ENCODE measurements at regions not wholly inside any gene's neighbourhood (a gene's known extent, or its start where the extent isn't known, plus 50 kb on each side); places are given as distances from the start of the nearest gene placed in this dataset.
A peak's percentile ranks its signal among the peaks of the same experiment; 100 is the strongest.
"Not testable (repeated sequence)": the region's sequence is repeated elsewhere in the genome, so short reads cannot be mapped to it uniquely, and the experiment has no call there.

GRCh38 chr5:1731091-1731639 is 68.5 kb downstream of the MRPL36 start:
- peak; percentile 7 for DNase-seq

GRCh38 chr5:1730487-1730847 is 69.2 kb downstream of the MRPL36 start:
- peak; percentile 6 for DNase-seq

GRCh38 chr5:1729641-1730486 is 69.8 kb downstream of the MRPL36 start:
- peak; percentile 21 for DNase-seq

GRCh38 chr5:1728846-1729245 is 70.8 kb downstream of the MRPL36 start:
- DNase-seq: no peak

- DNase-seq: peak; percentile 11
These were observed 72.1 kb downstream of the MRPL36 start for GRCh38 chr5:1727571-1727970.

GRCh38 chr5:1726956-1727355 is 72.7 kb downstream of the MRPL36 start:
- peak; percentile 12 for DNase-seq

- peak; percentile 16 for DNase-seq
These were observed 73.2 kb downstream of the MRPL36 start for GRCh38 chr5:1726469-1726865.

- DNase-seq: peak; percentile 34
These were observed 73.8 kb downstream of the MRPL36 start for GRCh38 chr5:1725641-1726468.

GRCh38 chr5:1724822-1725602 is 74.6 kb downstream of the MRPL36 start:
- DNase-seq: peak; percentile 40

GRCh38 chr5:1723957-1724821 is 75.4 kb downstream of the MRPL36 start:
- DNase-seq: peak; percentile 28

- no peak for DNase-seq
These were observed 76.2 kb downstream of the MRPL36 start for GRCh38 chr5:1723476-1723875.

GRCh38 chr5:1722877-1723276 is 76.8 kb downstream of the MRPL36 start:
- peak; percentile 22 for DNase-seq

- DNase-seq: peak; percentile 17
These were observed 79.1 kb downstream of the MRPL36 start for GRCh38 chr5:1720396-1721110.

GRCh38 chr5:1719860-1720259 is 79.8 kb downstream of the MRPL36 start:
- DNase-seq: peak; percentile 20

GRCh38 chr5:1718669-1719068 is 81.0 kb downstream of the MRPL36 start:
- no peak for DNase-seq

GRCh38 chr5:1710091-1710490 is 89.5 kb downstream of the MRPL36 start:
- not testable (repeated sequence) for DNase-seq

- DNase-seq: peak; percentile 25
These were observed 90.3 kb downstream of the MRPL36 start for GRCh38 chr5:1709171-1709803.

- DNase-seq: peak; percentile 3
These were observed 91.0 kb downstream of the MRPL36 start for GRCh38 chr5:1708592-1709141.

GRCh38 chr5:1707467-1707866 is 92.2 kb downstream of the MRPL36 start:
- DNase-seq: peak; percentile 35

- peak; percentile 17 for DNase-seq
These were observed 93.2 kb downstream of the MRPL36 start for GRCh38 chr5:1706428-1706827.

Data from right forelimb (tissue), 1 donor.